T1000 (cell line): ENCODE measurements at regions not wholly inside any gene's neighbourhood (a gene's known extent, or its start where the extent isn't known, plus 50 kb on each side); places are given as distances from the start of the nearest gene placed in this dataset.

Experiments used
- DNase-seq: peaks from one replicate; lab custom pipeline; 2025; ENCODE audit warnings: mixed read lengths; lab: John Stamatoyannopoulos, UW

DNA sequence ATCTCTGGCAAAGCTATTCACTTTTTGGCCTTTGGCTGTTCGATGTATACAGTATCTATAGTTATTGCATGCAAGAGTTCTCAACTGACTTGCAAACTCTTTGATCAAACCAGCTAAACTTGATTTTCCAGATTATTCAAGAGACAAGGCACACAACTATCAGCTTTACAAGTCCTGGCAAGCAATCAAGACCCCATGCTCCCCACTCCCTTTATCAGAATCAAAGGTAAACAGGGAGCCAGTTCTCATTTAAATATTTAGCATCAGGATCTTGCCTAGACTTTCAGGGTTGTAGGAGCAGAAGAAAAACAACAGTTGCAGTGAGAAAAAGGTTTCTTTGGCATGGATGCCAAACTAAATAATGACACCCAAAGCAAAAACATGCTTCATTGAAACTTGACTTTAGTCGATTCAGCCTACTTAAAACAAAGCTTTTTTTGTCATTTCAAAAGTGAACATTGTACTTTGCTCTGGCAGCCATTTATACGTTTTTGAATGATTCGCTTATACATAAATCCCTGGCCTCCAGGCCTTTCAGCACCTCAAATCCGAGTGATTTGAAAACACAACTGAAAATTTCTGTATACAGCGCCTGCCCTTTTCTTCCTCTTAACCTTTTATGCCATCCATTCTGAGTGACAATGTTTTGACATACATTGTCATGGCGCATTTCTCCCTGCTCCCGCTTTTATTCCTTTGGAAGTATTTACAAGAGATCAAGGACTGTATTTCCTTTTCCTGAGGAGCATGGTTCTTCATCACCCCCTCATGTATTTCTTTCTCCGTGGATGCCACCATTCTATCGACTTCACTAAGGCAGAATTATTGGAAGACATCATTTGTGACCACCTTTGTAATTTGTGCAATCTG lies 340.8 kb downstream of the KLF5 start:
- no peak for DNase-seq

DNA sequence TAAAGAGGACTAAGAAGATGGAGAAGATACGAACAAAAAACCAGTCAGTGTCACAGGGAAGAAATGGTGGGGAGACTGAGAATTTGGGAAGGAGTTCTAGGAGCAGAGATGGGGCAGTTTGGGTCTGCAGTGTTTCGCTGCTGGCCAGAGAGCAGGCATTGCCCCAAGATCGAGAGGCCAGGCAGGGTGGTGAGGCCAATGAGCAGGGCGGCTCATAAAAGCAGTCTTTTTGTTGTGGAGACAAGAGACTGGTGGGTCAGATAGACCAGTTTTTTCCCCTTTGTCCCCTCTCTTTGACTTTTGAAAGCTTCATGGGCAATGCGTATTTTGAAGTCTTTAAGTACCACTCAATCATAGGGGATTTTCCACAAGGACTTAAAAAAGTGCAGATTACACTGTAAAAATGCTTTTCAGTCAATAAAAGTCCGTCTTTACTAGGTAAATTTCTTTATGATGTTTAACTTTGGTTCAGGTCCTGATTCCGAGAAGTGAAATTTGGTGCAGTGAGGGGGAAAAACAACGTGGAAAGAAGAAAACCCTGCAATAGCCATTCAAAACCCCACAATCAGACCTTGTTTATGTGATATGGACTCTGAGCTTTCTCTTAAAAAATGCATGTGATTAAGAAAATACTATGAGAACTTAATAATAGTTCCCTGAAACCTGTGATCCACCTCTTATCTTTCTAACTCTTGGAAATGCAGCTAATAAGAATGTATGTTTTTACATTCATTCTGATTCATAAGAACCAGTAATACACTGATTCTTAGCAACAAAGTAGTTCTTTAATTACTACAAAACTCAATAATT lies 338.9 kb downstream of the KLF5 start:
- DNase-seq = no peak

DNA sequence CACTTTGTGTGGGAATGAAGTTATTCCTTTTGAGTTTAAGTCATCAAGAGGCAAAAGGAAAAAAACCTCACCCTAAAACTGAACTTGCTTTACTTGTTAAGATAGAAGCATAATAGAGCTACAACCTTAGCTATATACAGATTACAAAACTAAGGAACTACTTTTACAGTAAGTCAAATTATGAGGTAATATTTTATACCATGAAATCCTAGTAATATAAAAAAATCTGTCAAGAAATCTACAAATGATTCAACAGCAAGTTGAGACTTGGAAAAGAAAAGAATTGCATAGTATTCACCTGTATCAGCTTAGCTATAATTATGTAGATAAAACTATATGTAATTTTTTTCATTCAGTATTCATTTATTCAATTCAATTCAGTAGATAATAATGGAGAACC lies 335.3 kb downstream of the KLF5 start:
- no peak for DNase-seq

DNA sequence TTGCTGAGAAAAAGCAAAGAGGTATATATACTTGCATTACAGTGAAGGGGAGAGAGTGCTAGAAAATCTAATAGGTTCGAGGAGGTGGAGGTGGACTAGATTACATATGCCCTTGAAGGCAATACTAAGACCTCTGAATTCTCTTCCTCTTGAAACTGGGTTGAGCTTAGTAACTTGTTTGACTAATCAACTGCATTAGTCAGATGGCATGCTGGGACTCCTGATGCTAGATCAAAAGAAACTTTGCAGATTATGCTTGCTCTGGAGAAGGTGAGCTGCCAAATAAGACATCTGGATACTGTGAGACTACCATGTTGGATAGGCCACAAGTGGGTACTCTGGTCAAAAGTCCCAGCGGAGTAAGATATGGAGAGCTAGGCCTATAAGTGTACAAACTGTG lies 331.3 kb downstream of the KLF5 start:
- DNase-seq = no peak

DNA sequence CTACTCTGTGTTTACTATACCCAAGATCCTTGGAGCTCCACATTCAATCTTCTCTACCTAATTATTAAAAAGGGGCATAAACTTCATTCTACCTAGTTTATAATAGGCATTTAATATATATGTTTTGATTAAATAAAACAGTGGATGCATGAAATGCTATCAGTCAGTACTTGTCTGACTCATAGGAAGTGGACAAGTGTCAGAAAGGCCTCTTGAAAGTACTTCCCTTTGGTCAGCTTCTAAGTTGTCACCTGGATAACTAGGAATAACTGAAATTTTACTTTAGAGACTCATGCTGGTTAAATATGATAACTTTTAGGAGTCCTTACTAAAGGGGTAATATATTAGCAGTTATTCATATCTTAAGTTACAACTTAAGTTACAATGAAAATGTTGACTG lies 329.8 kb downstream of the KLF5 start:
- DNase-seq = no peak

DNA sequence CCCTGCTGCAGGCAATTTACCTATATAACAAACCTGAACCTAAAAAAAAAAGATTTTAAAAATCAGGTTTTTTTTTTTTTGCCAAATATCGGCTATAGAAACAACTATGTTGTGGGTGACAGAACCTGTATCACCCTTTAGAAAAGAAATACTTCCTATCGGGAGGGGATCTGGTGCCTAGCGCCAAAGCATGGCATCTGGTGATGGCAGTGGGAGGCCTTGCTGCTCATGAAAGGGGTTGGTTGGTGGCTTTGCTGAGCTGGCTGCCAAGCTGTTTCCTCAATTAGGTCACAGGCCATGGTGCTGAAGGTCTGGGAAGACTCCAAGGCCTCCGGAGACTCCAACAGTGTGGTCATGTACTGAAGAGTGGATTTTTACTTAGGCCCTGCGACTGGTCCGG lies 328.5 kb downstream of the KLF5 start:
- DNase-seq = no peak

DNA sequence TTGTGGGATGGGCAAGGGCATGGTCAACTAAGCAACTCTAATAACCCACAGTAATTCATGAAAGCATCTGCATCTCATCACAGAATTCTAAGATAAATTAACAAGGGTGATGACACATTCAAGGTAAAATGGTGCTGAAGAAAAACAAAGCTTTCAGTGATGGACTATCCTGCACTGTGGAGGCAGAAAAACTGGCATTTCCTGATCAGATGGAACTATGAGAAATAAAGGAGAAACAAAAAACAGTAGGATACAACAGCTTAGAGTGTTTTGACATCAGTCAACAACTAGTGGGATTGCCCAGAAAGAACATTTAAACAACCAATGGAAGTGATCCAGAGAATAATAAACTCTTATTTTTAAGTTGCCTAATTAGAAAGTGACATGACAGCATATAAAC lies 327.0 kb downstream of the KLF5 start:
- DNase-seq = no peak

DNA sequence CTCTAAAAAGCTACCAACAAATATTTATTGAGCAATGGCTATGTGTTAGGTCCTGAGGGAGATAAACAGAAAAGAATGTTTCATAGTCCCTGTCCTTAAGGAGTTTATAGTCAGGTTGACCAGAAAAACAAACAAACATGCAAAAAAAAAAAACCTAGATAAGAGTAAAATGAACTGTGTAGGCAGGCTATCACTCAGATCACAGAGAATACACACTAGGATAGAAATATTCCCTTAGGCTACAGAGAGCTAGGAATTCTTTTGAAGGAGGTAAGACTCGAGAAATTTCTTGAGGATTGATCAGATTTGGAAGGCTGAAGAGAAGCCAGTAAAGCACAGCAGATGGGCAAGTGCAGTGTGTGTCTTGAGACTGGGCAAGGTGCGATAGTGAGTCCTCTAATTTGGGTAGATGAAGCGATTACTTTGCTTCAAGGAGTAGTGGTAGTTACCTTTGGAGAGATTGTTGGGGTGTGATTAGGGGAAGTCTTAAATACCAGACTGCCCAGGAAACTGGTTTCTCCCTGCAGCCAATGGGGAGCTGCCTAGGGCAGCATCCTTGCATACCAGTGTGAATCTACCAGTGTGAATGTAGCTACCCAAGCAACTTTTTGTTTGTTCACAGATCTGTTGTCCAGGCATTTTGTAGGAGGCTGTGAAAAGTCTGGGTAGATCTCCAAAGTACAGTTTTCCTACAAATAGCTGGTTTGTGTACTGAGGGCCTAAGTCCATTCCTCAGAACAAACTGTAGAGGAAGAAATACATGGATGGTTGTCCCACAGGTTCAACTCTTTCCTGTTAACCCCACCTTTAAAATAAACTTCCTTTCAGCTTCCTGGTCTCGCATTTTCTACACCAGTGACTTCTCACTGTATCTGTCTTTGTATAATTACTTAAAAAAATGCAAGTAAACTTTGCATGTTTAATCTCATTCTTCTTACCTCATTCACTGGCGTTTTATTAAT lies 314.1 kb downstream of the KLF5 start:
- no peak for DNase-seq

DNA sequence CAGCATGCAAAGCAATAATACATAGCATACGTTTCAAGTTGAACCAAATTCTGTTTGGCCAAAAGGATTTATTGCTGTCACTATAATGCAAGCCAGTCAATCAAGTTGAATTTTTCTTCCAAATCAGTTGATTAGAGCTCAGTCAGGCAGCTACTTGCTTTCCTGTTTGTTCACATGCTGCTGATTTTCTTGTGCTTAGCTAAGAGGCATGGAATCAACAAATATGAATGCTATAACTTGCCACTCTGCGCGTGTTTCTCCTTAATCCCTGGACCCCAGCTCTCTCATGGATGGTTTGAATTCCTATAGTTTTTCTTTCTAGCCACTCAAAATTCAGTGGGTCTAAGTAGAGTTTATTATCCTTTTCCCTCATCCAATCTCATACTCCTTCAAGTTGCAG lies 311.3 kb downstream of the KLF5 start:
- no peak for DNase-seq

DNA sequence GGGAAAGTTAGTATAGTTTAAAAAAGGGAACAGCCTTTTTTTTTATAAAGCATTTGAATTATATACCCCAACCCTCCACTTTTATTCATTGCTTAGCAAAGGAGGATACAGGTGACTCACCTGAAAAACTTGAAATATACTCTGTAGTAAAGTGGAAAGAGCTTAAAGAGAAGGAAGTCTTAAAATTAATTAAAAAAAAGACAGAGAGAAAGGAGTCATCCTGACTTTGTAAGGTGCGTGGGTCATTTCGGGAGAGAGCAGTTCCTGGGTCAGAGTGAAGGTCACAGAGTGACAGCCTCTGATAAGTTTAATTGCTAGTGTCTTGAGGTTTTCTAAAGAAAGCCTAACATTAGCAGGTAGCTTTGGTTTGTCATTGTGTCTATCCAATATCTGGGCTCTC lies 310.3 kb downstream of the KLF5 start:
- no peak for DNase-seq

DNA sequence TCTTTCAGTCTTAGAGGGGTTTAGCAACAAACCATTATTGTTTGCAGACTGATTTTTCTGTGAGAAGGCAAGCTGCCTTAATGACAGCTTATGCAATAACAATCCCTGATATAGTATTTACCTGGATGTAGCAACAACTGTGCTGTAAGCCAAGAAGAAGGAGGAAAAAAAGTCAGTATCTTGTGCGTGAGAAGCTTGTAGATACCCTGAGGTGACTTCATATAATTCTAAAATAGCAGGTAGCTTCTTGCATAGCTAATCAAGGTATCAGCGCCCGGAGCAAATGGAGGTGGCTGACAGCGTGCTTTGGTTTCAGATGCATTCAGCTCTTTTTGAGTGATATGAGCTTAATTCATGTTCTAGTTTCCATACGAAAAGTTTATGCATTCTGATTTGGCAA lies 309.8 kb downstream of the KLF5 start:
- DNase-seq = no peak

DNA sequence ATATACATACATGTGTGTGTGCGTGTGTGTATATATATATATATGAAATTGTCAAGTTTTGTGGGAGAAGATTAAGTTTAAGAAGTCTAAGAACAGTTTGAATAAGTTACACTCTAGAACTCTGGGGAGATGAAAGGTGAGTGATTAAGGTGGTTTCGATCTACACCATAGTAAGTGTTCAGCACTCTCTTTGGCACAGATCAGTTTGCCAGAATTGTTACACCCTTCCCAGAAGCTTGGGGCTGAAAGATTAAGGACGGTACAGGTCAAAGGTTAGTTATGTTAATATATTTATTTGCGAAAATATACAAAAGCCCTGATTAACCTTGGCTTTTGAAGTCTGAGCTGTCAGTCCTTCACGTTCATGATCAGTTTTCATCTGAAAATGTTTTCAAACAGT lies 309.1 kb downstream of the KLF5 start:
- no peak for DNase-seq

DNA sequence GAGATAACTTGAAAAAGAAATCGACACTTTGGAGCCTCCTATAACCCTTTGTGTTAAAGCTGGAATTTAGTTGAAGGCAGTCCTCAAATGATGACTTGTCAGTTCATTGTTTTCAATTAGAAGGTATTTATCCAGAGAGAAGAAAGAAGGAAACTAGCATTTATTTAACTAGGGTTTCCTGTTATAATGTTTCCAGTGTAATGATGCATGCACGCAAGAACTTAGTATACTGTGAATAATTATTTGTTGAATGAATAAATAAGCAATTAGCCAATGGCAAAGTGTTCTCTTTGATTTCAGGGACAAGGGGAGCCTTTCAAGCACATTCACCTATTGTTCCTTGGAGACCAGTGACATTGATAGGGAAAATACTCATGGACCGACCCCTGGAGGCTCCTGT lies 307.4 kb downstream of the KLF5 start:
- DNase-seq = no peak

DNA sequence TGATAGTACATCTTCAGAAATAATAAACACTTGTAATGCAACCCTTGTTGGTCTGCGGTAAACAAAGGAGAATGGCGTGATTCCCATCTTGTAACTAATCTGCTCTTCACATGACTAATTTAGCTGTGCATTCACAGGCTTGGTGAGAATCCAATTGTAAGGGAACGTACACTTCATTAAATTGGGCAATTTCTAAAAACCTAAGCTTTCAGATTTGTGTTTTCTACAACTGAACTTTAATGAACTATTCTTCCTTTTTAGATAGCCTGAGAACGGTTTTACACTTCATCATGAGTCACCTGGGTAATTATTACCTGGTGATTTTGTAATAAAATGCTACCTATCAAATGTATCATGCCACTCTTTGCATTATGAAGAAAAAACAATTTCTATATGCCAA lies 306.9 kb downstream of the KLF5 start:
- no peak for DNase-seq

DNA sequence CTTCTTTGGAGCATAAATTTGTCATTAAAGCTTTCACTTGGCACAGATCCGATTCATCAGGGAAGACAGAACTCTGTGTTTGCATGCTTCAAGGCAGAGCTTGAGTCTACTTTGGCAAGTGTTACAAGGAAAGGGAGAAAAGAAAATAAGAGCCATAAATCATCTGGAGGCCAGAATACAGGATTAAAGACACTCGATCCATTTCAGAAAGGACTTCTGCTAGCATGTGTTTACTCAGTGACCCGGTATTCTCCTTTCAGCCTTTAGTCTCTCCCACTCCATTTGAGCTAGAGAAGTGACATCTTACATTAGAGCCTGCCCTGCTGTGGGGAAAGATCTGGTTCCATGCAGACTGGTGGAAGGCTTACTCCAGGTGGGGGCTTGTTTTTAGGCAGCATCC lies 306.4 kb downstream of the KLF5 start:
- DNase-seq = no peak

DNA sequence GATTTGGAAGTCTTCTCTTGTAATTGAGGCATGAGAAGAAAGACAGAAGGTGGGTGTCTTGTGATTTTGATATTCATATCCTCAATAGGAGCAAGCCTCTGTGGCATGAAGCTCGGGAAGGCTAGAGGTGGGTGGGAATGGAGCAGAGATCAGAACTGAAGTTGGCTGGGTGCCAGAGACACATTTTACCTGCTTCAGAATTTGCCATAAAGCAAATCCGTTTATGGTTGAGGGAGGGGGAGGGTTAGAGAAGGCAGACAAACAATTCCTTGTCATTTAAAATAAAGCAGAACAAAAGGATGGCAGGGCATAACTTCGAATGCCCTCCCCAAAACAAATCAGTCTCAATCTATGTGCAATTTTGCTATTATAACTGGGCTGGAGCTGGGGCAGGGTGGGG lies 305.9 kb downstream of the KLF5 start:
- no peak for DNase-seq

DNA sequence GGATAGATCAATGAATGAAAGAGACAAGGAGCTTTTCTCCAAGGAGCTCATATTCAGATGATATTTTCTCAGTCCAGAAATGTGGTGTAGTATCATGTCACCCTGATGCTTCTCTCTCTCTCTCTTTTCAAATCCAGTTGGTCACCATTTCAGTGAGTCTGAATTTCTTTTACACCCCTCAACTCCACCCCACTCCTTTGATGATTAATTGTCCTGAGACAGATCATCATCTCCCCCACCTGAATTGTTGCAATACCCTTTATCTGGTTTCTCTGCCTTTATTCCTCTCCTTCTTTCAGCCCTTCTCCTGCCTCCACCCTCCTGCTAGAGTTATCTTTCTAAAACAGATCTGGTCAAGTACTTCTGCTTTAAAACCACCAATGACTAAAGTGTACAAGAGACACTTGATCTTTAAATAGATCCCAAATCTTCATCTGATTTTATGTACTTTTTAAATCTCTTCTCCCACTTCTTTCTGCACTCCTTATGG lies 299.8 kb downstream of the KLF5 start:
- DNase-seq = no peak

DNA sequence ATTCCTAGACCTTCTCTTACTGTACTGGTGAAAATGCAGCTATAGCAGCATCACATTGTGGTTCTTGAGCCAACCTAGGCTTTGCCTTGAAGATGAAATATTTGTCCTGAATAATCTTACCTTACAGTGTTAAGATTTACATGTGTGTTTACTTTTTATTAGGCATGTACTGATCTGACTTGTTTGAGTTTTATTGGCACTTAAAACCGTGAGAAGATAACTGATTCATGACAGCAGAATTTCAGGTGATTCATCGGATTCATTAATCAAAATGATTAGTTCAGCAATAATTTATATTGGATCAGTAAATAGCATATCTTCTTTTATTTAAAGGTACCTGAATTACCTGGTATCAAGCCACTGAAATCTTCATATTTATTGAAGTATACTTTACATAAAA lies 296.3 kb downstream of the KLF5 start:
- no peak for DNase-seq

DNA sequence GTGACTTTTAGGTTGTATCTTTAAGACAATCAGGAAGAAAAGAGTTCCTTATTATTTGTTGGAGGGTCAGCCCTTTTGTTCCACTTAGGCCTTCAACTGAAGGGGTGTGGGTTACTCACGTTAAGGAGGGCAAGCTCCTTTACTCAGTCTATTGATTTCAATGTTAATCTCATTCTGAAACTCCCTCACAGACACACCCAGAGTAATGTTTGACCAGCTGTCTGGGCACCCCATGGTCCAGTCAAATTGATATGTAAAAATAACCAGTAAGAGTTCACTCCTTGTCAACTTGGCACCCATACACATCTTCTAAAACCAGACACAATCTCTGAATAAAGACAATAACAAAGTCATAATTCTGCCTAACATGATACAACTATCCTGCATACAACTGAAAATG lies 292.9 kb downstream of the KLF5 start:
- no peak for DNase-seq

DNA sequence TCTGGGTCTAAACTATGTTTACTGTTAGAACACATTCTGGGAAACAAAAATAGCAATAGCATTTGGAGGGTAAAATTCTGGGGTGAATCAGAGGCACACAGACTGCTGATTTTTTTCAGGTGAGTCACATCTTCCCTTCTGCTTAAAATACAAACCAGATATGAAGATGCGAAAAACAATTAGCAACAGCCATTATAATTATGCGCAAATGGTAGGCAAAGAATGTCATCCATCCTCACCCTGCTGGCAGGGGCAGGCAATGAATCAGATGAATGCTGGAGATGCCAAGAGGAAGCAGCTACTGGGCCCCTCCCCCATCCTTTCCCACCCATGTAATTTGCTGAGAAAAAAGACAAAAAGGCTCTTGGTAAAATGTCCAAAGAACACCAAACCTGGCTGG lies 282.9 kb downstream of the KLF5 start:
- no peak for DNase-seq

DNA sequence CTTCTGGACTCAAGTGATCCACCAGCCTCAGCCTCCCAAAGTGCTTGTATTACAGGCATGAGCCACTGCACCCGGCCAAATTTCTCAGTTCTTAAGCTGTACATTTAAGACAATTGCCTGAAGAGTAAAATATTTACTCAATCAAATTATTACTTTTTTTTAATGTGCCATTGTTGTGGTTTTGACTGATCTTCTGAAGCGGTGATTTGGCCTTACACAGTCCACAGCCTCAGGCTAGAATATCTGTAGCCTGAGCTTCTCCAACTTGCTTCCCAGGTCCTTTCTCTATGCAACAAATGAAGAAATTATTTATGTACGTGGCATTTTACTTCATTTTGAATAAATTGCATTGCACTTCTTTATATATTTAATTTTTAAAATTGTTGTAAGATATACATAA lies 281.3 kb downstream of the KLF5 start:
- no peak for DNase-seq

DNA sequence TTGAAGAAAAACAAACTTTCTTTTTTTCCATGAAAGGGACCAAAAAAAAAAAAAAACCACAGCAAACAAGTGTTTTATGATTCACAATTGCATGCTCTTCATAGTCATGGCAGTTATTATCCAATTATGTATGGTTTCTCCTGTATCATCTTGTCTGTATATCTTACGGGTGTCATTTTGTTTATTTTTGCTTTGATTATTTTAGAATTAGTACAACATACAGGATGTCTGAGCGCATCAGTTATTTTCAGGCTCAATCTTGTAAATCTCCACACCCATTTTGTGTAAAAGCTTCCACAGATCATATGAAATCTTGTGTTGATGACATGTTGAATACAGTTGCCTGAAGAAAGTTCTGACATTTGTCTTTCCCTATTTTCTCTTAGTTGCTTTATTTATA lies 280.3 kb downstream of the KLF5 start:
- DNase-seq = no peak
